ENCODE measurements at regions not wholly inside any gene's neighbourhood (a gene's known extent, or its start where the extent isn't known, plus 50 kb on each side); places are given as distances from the start of the nearest gene placed in this dataset.

DNA sequence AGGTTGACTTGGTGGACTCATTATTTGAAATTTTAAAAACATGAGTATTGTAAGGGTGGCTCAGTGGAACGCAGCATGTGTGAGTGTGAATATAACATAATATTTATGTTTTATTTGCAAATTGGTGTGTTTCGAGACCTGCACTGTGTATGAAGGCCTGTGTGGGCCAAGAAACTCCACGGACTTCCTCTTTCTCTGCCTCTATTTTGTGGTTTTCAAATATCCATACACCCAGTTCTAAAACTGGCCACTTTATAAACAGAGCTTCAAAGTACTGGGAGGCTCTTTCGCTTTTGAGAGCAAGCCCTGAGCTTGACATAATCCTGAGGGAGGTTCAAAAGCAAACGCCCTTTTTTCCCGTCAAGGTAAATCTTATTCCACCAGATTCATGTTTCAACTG lies 187.7 kb downstream of the GPAT3 start:
- no peak for DNase-seq (ENCODE audit: low read depth)

DNA sequence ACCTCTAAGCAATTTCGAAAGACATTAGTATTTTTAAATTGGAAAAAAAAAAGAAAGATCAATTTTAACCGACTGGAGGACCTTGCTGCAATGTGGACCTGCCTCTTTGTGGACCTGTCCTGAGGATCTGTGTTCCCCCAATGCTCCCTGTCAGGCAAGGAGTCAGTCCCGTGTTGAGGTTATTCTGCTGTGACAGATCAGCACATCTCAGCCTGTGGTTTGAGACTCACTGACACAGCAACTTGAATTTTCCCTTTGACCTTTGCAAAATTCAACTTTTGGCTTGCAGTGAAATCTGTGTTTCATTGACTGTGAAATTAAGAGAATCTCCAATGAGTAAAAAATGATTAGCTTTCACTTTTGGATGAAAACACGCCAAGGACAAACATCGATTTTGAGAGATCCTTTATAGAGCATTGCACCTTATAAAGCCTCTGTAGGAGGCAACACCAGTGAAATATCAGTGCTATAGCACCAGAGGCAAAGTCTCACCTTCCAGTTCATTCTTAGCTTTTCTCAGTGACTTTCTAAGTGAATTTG lies 186.9 kb downstream of the GPAT3 start:
- DNase-seq (ENCODE audit: low read depth): no peak

DNA sequence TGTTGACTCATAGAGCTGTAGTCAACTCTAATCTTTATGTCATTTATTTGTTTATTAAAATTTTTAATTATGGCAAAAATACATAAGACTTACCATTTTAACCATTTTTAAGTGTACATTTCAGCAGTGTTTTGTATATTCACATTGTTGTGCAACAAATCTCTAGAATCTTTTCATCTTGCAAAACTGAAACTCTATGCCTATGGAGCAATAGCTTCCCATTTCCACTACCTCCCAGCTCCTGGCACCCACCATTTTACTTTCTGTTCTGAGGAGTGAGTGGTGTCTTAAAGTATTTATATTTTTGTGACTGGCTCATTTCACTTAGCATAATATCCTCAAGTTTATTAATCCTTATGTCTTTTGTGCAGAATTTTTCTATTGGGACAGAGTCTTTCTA lies 181.0 kb downstream of the GPAT3 start:
- DNase-seq (ENCODE audit: low read depth): no peak

DNA sequence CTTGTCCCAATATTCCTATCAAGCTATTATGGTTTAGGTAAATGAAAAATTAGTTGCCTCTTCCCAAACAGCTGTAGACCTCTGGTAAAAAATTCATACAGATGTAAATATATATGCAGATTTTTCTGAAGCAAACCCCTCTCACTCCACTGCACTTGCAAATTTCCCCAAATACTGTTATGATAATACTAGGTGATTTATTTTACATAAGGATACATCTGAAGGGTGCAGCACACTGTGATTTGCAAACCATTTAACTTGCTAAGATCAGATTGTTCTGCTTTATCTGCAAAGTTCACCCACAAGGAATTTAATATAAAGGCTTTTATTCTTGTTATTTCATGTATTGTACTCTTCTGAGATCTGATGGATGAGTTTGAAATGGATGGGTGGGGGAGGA lies 177.0 kb downstream of the GPAT3 start:
- no peak for DNase-seq (ENCODE audit: low read depth)

DNA sequence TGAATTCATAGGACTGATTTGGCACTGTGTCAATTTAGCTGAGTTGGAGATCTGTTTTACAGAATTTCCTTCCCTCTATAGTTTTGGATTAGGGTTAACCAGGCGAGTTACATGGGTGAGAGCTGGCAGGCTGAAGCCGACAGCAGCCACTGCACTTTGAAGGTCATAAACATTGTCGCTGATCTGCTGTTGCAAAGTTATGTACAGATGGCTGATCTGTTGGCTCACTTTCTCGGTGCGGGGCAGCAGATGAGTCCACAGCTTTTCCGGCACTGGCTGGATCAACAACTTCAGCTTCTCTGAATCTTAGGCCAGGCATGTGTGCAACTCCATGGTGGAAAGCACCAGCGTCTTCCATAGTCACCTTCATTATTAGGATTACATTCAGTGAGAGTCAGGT lies 173.7 kb downstream of the GPAT3 start:
- no peak for DNase-seq (ENCODE audit: low read depth)

DNA sequence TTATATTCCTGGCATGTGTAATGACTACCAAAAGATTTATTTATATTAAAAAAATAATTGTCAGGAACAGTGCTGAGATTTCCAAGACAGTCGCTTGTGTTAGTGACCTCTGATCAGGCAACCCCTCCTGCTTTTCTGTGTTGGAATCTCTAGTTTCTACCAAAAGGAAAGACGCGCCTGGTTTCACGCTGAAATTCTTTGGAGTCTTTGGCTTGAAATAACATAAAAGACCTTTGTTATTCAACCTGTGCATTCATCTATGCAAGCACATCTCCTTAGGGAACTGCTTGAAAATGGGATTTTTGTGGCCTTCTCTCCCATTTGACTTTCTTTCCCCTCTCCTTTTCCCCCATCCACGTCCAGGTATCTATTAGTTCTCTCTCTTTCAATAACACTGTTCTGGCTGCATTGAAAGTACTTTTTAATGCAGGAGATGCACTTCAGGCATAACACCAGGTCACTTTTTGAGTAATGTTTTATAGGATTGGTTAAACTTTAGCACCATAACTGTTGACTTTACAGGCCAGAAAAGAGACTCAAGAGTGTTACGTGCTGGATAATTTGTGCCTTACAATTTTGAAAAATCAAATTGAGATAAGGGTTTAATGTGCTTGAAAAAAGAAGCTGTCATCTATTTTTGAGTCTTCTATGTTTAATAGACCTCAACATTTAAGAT lies 172.7 kb downstream of the GPAT3 start:
- no peak for DNase-seq (ENCODE audit: low read depth)

DNA sequence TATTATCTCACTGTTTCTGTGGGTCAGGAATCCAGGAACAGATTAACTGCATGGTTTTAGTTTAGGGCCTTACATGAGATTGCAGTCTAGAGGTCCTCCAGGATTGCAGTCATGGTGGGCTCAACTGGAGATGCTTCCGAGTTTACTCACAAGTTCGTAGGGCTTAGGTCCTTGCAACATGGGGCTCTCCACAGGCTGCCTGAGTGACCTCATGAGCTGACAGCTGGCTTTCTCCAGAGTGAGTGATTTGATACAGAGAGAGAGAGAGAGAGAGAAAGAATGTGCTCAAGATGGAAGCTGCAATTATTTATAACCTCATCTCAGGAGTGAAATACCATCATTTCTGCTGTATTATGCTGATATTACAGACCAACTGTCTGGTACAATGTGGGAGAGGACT lies 168.9 kb downstream of the GPAT3 start:
- no peak for DNase-seq (ENCODE audit: low read depth)

- no peak for DNase-seq (ENCODE audit: low read depth)
These were observed 167.8 kb downstream of the GPAT3 start for GRCh38 chr4:83703752-83704151.

GRCh38 chr4:83701041-83701440 lies 165.1 kb downstream of the GPAT3 start:
- no peak for DNase-seq (ENCODE audit: low read depth)

DNA sequence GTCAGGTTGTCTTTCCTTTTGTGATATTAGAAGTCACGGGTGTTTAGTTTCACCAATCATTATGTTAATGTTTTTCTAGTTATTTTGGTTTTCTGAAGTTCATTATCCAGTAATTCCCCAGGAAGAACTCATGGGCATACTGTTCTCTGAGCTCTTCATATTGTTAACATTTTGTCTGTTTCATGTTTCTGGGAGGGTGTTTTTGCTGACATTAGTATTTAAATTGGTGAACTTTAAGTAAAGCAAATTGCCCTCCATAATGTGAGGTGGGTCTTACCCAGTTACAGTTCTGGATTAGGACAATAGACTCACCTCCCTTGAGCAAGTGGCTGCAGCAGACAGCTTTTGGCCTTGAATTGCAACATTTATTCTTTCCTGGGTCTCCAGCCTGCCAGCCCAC lies 163.4 kb downstream of the GPAT3 start:
- DNase-seq (ENCODE audit: low read depth): no peak

DNA sequence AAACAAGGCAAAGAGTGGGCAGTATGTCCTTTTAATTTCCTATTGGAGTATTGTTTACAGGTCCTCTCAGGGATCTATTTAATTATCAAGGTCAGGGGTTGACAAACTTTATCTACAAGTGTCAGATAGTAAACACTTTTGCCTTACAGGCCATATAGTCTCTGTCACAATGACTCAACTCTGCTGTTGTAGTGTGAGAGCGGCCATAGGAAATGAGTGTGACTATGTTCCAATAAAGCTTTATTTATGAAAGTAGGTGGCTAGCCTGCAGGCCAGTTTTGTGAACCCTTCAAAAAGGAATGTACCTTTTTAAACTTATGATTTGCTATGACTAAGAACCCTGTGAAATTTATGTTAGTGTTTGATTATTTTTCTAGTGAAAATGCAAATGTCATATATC lies 156.1 kb downstream of the GPAT3 start:
- peak; percentile 1 for DNase-seq (ENCODE audit: low read depth)

GRCh38 chr4:83686166-83686565 lies 150.3 kb downstream of the GPAT3 start:
- DNase-seq (ENCODE audit: low read depth): peak; percentile 33

DNA sequence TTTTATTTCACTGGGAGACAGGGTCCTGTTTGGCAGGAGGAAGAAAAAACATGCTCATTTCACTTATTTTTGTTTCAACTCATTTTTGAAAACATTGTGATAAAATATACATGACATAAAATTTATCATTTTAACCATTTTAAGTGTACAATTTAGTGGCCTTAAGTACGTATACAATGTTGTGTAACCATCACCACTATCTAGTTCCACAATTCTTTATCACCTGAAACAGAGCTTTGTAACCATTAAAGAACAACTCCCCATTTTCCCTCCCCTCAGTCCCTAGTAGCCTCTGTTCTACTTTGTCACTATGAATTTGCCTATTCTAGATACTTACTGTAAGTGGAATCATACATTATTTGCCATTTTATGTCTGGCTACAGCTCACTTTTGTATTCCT lies 143.8 kb downstream of the GPAT3 start:
- no peak for DNase-seq (ENCODE audit: low read depth)

GRCh38 chr4:83679254-83679653 lies 143.3 kb downstream of the GPAT3 start:
- DNase-seq (ENCODE audit: low read depth): no peak

GRCh38 chr4:83677656-83678055 lies 141.7 kb downstream of the GPAT3 start:
- DNase-seq (ENCODE audit: low read depth): no peak

- DNase-seq (ENCODE audit: low read depth): no peak
These were observed 128.8 kb downstream of the GPAT3 start for GRCh38 chr4:83664741-83665140.

- no peak for DNase-seq (ENCODE audit: low read depth)
These were observed 128.2 kb downstream of the GPAT3 start for GRCh38 chr4:83664071-83664470.

DNA sequence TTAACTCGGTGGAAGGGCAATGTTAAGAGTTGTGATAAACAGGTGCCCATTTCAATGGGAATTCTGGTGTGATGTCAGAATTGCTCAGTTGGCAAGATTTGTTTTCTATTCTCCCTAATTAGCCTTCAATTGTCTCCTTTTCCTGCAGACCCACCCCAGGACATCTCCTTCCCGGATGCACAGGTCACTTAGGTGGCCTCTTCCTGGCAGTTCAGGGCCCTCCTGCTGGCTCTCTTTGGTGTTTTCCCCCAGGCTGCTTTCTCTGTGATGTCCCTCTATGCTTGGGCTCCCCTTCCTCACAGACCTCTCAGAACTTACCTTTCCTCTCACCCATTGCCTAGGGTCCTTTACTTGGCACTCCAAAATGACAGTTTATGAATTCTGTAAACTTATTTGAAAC lies 126.3 kb downstream of the GPAT3 start:
- no peak for DNase-seq (ENCODE audit: low read depth)

GRCh38 chr4:83661359-83661758 lies 125.5 kb downstream of the GPAT3 start:
- DNase-seq (ENCODE audit: low read depth): no peak

DNA sequence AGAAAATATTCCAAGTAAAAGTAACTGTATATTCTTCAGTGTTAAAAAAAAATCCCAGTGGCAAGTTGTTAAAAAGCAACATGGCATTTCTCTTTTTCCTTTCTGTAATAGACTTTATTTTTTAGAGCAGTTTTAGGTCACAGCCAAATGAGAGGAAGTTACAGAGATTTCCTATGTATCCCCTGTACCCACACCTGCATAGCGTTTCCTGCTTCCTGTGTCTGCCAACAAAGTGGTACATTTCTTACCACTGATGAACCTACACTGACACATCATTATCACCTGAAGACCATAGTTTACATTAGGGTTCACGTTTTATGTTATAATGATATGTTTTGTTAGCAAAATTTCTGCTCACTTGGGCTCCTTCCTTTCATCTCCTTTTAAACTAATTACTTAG lies 124.7 kb downstream of the GPAT3 start:
- no peak for DNase-seq (ENCODE audit: low read depth)

DNA sequence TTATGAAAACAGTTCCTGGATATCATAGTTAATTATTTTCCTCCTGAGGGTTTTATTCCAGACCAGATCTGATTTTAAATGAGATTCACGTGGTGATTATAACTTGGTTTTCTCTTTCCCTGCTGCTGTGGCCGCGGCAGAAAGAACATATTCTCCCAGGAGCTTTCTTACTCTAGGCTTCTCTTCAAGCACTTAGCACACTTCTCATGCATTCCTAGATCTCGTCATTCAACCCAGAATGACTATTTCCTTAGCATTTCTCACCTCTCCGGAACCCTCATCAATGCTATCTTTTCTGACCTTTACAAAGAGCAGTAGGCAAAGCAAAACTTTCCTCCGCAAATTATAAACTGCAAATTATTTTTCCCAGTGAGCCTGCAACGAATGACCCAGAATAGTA lies 122.9 kb downstream of the GPAT3 start:
- DNase-seq (ENCODE audit: low read depth): no peak

DNA sequence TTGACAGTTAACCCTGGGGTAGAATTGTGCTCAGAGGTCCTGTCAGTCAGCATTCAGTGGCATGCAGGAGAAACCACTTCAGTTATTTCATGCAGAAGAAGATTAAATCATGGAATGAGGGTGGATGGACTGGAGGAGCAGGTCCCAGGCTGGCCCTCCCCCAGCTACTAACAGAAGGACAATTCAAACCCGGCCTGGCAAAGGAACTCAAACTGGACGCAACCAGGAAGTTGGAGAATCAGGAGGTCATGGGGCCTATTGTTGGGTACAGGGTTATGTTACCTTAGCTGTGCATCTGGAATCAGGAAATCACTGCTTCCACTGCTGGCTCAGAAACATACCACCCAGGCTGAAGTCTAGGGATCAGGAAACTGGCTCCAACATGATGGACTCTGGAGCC lies 121.4 kb downstream of the GPAT3 start:
- DNase-seq (ENCODE audit: low read depth): no peak
